Fibroblast of lung (primary cell): ENCODE measurements at regions not wholly inside any gene's neighbourhood (a gene's known extent, or its start where the extent isn't known, plus 50 kb on each side); places are given as distances from the start of the nearest gene placed in this dataset.

Experiments used
- DNase-seq, 2 donors: peaks; one replicate each; pipeline versions ENCODE4 v3.0.0 to v3.0.0-alpha.2; 2010; ENCODE audit warnings: low read depth in 2 of 2
- H2AFZ ChIP-seq: 2 replicates; pipeline ENCODE4 v1.5.1; 2012; ENCODE audit warnings: low read length, control low read depth, inconsistent platforms
- H3K27ac ChIP-seq: 2 replicates; pipeline ENCODE4 v1.5.1; 2011; ENCODE audit warnings: low read length, control low read depth; ENCODE audit not compliant: insufficient read depth
- H3K27me3 ChIP-seq: 2 replicates; pipeline ENCODE4 v1.5.1; 2011; ENCODE audit warnings: mild to moderate bottlenecking, low read length; ENCODE audit not compliant: control insufficient read depth, insufficient read depth
- H3K36me3 ChIP-seq: 2 replicates; pipeline ENCODE4 v1.5.1; 2011; ENCODE audit warnings: low read length; ENCODE audit not compliant: control insufficient read depth, insufficient read depth
- H3K4me1 ChIP-seq: 2 replicates; pipeline ENCODE4 v1.5.1; 2011; ENCODE audit warnings: low read length; ENCODE audit not compliant: control insufficient read depth, insufficient read depth; ENCODE audit errors: extremely low read depth
- H3K4me2 ChIP-seq: 2 replicates; pipeline ENCODE4 v1.5.1; 2011; ENCODE audit warnings: low read length, control low read depth; ENCODE audit not compliant: insufficient read depth; ENCODE audit errors: extremely low read depth
- H3K4me3 ChIP-seq, 4 experiments: fragments of 200-600 bp in 1 of 4; sonication (generic) in 1 of 4; replicated peaks in 1 of 4; 2 replicates each; pipeline ENCODE4 v1.5.1; 2011 to 2016; ENCODE audit warnings: low read length in 4 of 4, low read depth in 3 of 4, mild to moderate bottlenecking in 3 of 4, control low read depth in 2 of 4, inconsistent platforms in 1 of 4, mixed read lengths in 1 of 4; ENCODE audit not compliant: insufficient read depth in 1 of 4; ENCODE audit errors: control extremely low read depth in 1 of 4
- H3K79me2 ChIP-seq: 2 replicates; pipeline ENCODE4 v1.5.1; 2012; ENCODE audit warnings: mild to moderate bottlenecking, low read length, inconsistent platforms; ENCODE audit not compliant: control insufficient read depth, insufficient read depth
- H3K9ac ChIP-seq: 2 replicates; pipeline ENCODE4 v1.5.1; 2011; ENCODE audit warnings: mild to moderate bottlenecking, low read length, control low read depth; ENCODE audit not compliant: insufficient read depth
- H3K9me3 ChIP-seq: 2 replicates; pipeline ENCODE4 v1.5.1; 2012; ENCODE audit warnings: low read depth, low read length; ENCODE audit not compliant: control insufficient read depth, insufficient read depth
- H4K20me1 ChIP-seq: 2 replicates; pipeline ENCODE4 v1.5.1; 2011; ENCODE audit warnings: low read length; ENCODE audit not compliant: control insufficient read depth, insufficient read depth; ENCODE audit errors: extremely low read depth
- EZH2 ChIP-seq: IDR thresholded peaks from 2 replicates; pipeline ENCODE4 v1.5.1; 2012; ENCODE audit warnings: low read length, control low read depth, mild to moderate bottlenecking; ENCODE audit errors: missing control alignments
- TF ChIP-seq, protein P1 (sequence below), 2 donors: IDR thresholded peaks in 1 of 2; conservative IDR thresholded peaks in 1 of 2; 1 replicate in 1 of 2; 2 replicates in 1 of 2; pipeline ENCODE4 v1.5.1; 2011 to 2012; ENCODE audit warnings: low read length in 2 of 2, control low read depth in 1 of 2, inconsistent platforms in 1 of 2, low read depth in 1 of 2, mild to moderate bottlenecking in 1 of 2

DNA sequence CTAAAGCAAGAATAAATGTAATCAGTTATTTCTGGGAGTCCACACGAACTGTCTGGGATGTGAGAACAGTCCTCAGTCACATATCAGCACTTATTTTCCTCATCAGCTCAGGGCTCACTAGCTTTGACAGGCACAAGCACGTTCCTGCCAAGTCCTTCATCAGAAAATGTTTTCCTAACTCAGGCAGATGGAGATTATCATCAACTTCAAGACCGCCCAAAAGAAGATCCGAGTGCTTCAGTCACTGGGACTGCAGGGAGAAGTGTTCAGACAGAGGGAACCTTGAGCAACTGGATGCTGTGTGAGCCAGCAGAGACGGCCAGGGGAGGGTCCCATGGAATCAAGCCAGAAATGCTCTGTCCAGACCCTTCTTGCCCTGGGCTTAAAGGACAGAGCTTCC is 189.4 kb downstream of the NXNL2 start:
- DNase-seq, result no peak
- Histone ChIP-seq H3K4me2 (no peak overlapping the region), H3K27me3 (no peaks in the 10 kb centered on the region), H3K4me1 (no peaks in the 10 kb centered on the region), H3K9ac (no peak overlapping the region), H2AFZ (no peak overlapping the region), H3K4me3 (no peak overlapping the region), H3K9me3 (no peaks in the 10 kb centered on the region), H3K27ac (no peak overlapping the region), H4K20me1 (no peaks in the 10 kb centered on the region), H3K36me3 (no peaks in the 10 kb centered on the region), H3K79me2 (no peaks in the 10 kb centered on the region)
- TF ChIP-seq, protein P1, sequence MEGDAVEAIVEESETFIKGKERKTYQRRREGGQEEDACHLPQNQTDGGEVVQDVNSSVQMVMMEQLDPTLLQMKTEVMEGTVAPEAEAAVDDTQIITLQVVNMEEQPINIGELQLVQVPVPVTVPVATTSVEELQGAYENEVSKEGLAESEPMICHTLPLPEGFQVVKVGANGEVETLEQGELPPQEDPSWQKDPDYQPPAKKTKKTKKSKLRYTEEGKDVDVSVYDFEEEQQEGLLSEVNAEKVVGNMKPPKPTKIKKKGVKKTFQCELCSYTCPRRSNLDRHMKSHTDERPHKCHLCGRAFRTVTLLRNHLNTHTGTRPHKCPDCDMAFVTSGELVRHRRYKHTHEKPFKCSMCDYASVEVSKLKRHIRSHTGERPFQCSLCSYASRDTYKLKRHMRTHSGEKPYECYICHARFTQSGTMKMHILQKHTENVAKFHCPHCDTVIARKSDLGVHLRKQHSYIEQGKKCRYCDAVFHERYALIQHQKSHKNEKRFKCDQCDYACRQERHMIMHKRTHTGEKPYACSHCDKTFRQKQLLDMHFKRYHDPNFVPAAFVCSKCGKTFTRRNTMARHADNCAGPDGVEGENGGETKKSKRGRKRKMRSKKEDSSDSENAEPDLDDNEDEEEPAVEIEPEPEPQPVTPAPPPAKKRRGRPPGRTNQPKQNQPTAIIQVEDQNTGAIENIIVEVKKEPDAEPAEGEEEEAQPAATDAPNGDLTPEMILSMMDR (conservative IDR thresholded peaks at IDR 0.05 in 1 of 2, IDR thresholded peaks at IDR 0.05 in 1 of 2; ENCODE audit: low read depth in 1 of 2, low read length in 2 of 2), result no peak
- no peak for TF ChIP-seq EZH2

DNA sequence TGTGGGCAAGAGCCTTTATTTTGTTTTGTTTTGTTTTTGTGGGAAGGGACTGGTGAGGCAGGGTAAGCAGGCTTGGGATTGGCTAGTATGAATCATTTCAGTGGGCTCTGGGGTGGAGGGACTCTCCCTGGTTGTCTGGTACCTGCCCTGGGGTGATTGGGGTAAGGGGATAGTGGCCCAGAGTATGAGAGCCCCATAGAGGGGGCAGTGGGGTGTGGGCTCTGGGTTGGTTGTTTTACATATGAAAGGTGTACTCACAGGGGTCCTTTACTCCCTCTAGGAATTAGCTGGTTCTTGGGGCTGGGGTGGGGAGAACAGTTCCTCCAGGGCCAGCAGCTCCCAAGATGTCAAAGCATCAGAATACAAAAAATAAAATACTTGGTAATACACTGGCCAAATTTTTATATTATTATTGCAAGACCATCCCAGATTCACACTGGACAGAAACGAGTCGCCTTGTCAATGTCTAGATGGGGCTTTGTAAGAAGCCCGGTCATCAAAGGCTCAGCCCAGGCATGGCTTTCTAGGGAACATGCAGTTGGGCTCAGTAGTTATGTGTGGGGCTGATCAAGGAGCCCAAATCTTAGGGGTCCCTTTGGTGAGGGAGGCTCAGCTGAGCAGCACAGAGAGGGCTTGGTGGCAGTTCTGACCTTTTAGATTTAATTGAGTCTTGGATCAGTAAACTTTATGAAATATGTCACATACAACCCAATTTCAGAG is 190.5 kb downstream of the NXNL2 start:
- H3K9ac ChIP-seq, result no peak overlapping the region
- H3K27me3 ChIP-seq, result no peaks in the 10 kb centered on the region
- H3K27ac ChIP-seq, result no peak overlapping the region
- H3K4me2 ChIP-seq, result no peak overlapping the region
- no peaks in the 10 kb centered on the region for H3K4me1 ChIP-seq
- H3K36me3 ChIP-seq, result no peaks in the 10 kb centered on the region
- TF ChIP-seq EZH2, result no peak
- TF ChIP-seq, protein P1 (conservative IDR thresholded peaks at IDR 0.05 in 1 of 2, IDR thresholded peaks at IDR 0.05 in 1 of 2; ENCODE audit: low read depth in 1 of 2, low read length in 2 of 2), result no peak
- H4K20me1 ChIP-seq, result no peaks in the 10 kb centered on the region
- no peaks in the 10 kb centered on the region for H3K79me2 ChIP-seq
- DNase-seq, result no peak
- H3K4me3 ChIP-seq, result no peak overlapping the region
- no peaks in the 10 kb centered on the region for H3K9me3 ChIP-seq
- H2AFZ ChIP-seq, result no peak overlapping the region

DNA sequence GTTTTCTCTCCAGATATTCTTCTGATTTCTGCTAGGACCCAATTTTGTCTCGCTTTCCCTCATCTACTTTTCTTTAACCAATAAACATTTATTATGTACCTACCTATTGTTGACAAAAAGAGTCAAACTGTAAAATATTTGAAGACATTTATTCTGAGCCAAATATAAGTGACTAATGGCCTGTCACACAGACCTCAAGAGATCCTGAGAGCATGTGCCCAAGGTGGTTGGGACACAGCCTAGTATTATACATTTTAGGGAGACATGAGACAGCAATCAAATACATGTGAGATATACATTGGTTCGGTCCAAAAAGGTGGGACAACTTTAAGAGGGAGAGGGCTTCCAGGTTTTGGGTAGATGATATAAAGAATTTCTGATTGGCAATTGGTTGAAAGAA is 191.8 kb downstream of the NXNL2 start:
- Histone ChIP-seq H3K9ac (no peak overlapping the region), H3K27ac (no peak overlapping the region), H3K9me3 (no peaks in the 10 kb centered on the region), H3K4me2 (no peak overlapping the region), H3K27me3 (no peaks in the 10 kb centered on the region), H3K79me2 (no peaks in the 10 kb centered on the region), H3K36me3 (no peaks in the 10 kb centered on the region), H3K4me1 (no peaks in the 10 kb centered on the region), H3K4me3 (no peak overlapping the region), H4K20me1 (no peaks in the 10 kb centered on the region), H2AFZ (no peak overlapping the region)
- TF ChIP-seq, protein P1 (conservative IDR thresholded peaks at IDR 0.05 in 1 of 2, IDR thresholded peaks at IDR 0.05 in 1 of 2; ENCODE audit: low read depth in 1 of 2, low read length in 2 of 2), result no peak
- TF ChIP-seq EZH2, result no peak
- DNase-seq, result no peak
